ENCODE measurements at regions not wholly inside any gene's neighbourhood (a gene's known extent, or its start where the extent isn't known, plus 50 kb on each side); places are given as distances from the start of the nearest gene placed in this dataset.
"Not testable (repeated sequence)": the region's sequence is repeated elsewhere in the genome, so short reads cannot be mapped to it uniquely, and the experiment has no call there.

DNA sequence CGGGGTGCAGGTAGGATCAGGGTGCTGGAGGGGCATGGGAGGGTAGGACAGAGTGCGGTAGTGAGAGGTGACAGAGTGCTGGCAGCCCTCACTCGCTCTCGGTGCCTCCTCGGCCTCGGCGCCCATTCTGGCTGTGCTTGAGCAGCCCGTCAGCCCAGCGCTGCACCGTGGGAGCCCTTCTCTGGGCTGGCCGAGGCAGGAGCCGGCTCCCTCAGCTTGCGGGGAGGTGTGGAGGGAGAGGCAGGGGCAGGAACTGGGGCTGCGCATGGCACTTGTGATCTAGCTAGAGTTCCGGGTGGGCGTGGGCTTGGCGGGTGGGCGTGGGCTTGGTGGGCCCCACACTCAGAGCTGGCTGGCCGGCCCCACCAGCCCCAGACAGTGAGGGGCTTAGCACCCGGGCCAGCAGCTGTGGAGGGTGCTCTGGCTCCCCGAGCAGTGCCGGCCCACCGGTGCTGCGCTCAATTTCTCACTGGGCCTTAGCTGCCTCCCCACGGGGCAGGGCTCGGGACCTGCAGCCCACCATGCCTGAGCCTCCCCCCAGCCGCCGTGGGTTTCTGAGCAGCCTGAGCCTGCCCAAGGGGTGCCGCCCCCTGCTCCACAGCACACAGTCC, 112.8 kb upstream of the DUSP22 start:
- DNase-seq (ENCODE audit: low read depth in 2 of 3, low spot score in 2 of 3), result no peak

DNA sequence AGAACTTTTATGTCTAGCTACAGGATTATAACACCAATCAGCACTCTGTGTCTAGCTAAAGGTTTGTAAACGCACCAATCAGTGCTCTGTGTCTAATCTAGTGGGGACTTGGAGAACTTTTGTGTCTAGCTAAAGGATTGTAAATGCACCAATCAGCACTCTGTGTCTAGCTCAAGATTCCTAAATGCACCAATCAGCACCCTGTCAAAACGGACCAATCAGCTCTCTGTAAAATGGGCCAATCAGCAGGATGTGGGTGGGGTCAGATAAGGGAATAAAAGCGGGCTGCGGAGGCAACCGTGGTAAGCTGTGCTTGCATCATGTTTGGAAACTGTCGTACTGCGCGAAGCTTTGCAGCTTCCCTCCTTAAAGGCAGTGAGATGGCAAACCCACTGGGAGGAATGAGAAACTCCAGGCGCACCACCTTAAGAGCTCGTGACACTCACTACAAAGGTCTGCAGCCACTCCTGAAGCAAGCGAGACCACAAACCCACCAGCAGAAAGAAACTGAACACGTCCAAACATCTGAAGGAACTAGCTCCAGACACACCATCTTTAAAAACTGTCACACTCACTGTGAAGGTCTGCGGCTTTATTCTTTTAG, 112.1 kb upstream of the DUSP22 start:
- DNase-seq (ENCODE audit: low read depth in 2 of 3, low spot score in 2 of 3), result not testable (repeated sequence)

DNA sequence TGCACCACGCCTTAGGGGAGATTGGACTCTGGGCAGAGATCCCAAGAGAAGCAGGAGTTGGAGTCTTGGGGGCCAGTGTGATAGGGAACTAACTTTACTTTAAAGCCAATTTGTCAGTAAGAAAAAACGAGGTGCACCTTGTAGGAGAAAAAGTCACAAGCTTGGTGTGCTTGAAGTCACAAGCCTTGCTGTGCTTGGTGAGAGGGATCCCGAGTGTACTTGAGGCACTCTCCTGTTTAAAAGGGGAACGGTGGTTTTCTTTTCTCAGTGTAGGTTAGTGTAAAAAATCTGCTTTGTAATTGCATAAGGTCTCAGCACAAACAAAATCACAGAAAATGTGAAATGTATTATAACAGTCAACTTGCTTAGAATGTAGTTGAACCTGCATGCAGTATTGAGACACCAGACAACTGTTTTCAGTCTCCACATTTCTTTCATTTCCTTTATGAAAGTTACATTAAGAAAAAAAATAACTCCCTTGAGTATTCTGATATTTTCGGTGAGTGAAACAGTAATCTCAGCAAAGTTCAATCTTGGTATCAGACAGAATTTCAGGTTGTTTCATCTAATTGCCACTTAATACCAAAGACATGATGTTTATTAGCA, 111.1 kb upstream of the DUSP22 start:
- no peak for DNase-seq (ENCODE audit: low read depth in 2 of 3, low spot score in 2 of 3)

DNA sequence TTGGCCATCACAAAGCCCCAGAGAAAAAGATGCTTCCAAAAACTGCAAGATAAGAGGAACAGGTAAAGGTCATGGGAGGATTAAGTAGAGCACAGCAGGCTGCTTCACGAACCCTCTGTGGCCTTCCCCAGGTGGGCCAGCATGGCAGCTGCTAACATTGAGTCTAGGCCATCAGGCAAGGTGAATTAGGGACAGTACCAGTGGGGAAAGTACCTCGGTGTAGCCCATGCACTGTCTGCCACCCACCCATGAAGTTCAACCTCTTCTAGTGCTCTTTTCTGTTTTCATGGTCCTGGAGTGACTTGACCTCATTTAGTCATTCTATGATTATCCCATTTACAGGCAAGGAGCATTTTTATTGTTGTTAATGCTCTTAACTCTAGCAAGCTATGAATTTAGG, 108.6 kb upstream of the DUSP22 start:
- no peak for DNase-seq (ENCODE audit: low read depth in 2 of 3, low spot score in 2 of 3)

DNA sequence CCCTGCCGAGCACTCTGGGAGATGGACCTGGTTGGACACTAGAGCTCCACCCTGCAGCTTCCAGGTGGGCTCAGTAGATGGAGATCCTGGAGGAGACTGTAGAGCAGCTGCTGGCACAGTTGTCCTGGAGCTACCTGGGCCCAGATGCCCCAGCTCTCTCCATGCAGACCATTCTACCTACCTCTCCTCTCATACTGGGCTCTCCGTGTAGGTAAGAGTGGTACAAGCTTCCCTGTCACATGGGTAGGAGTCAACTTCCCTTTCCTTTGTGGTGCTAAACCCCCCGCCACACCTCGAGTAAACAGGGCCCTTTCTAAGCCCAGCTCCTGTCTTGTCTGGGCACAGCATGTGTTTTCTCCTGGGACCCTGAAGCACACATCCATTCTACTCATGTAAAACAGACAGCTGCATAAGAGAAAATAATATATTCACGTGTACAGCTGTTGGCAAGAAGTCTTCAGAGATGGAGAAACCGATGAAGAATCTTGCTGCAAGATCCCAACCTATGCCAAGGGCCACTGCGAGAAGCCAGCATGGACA, 108.1 kb upstream of the DUSP22 start:
- DNase-seq (ENCODE audit: low read depth in 2 of 3, low spot score in 2 of 3), result no peak

DNA sequence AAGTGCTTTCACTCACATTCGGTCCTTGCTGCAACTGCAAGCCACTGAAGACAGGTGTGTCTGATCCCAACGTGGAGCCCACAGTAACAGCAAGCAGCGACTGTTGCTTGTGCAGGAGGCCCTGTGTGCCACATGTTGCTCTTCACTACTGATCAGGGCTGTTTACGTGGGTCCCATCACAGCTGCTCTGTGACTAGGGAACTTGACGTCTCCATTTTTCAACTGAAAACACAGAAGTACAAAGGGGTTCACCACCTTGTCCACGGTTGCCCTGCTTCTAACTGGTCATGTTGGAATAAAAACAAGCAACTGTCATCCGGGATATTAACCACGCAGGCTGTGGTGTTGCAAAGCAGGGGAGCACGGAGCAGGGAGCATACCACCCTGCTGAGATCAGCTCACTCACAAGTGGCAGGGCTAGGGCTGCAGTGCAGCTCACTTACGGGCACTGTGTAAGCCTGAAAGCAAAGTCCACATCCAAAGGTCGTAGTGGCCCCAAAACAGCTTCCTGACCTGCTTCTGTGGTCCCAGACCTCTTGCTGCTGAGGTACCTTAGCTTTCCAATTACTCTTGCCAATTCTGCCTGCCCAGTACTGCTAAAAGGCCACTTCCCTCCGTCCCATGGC, 105.8 kb upstream of the DUSP22 start:
- DNase-seq (ENCODE audit: low read depth in 2 of 3, low spot score in 2 of 3), result no peak

DNA sequence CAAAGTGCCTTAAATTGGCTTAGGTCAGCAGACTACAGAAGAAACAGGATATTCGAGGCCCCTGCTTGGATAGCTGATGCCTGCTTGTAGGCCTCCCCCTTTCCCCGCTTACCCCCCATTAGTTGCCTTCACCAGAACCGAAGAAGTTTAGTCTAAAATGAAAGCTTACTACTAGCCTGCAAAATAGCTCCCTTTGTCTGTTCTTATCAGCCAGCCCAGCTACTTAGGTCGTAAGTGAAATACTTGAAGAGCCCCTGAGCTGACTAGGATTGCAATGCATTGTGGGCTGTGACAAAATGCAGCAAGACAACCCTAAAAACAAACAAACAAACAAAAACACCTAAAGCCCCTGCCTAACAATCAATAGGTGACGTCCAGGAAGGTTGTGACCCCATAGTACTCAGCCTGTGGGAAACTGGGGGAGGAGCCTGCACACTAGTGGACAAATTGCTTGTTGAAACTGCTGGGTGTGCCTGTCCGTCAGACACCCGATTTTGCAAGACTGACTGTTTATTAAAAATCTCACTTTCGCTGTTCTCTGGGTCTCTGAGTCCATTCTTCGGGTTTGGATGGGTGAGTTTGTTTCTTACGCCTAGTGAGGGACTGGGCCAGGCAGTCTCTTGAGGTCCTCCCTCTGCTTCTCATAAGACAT, 105.0 kb upstream of the DUSP22 start:
- DNase-seq (ENCODE audit: low read depth in 2 of 3, low spot score in 2 of 3), result no peak

DNA sequence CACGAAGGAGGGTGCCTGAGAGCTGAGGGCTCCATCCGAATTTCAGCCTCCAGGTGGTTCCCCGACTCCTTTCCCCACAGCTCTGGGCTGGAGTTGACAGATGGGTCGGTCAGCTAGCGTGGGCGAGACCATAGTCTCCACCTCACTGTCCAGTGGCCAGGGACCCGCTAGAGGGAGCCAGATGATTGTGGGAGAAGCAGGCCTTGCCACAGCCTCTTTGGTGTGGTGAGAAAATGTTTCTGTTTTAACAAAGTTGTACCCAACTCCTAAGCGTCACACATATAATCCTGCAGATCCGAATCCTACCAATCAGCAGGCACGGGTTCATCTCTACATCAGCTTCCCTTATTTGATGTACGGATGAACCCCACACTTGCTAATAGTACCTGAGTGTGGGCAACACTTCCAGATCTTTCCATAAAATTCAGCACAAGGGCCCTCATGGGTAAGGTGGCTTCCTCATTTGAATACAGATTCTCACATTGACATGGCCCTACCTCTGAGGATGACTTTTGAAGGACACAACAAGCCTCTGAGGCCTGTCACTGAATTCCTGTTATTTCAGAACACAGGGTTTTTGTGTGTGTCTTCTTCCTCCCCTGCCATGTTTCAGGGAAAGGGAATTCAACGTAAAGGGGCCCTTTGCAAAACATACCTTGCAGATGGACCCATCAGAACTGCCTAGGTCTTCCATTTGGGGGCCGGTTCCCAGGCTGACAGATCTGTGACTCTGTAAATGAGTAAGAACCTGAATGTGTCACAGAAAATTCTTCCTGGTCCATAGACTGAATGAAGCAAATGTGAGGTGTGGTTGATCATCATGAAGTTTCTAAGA, 103.2 kb upstream of the DUSP22 start:
- peak in 2 of 3 donors; percentile 74 to 88 for DNase-seq (ENCODE audit: low read depth in 2 of 3, low spot score in 2 of 3)

DNA sequence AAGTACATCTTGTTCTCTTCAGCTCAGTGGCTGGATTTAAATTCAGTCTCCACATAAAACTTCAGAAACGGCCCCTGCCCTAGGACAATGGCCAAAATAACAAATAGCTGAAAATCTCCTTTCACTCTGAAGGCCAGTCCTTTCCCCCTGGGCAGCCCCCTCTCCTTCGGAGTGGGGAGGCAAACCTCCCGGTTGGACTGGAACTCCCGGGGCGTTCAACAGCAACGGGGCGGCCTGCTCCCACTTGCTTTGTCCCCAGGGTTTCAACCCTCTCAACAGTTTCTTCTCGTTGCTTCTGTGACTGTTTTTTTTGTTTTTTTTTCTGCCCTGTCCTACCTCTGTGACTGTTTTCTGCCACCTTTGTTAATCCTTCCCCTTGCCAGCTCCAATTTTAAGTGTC, 102.6 kb upstream of the DUSP22 start:
- DNase-seq (ENCODE audit: low read depth in 2 of 3, low spot score in 2 of 3), result no peak

DNA sequence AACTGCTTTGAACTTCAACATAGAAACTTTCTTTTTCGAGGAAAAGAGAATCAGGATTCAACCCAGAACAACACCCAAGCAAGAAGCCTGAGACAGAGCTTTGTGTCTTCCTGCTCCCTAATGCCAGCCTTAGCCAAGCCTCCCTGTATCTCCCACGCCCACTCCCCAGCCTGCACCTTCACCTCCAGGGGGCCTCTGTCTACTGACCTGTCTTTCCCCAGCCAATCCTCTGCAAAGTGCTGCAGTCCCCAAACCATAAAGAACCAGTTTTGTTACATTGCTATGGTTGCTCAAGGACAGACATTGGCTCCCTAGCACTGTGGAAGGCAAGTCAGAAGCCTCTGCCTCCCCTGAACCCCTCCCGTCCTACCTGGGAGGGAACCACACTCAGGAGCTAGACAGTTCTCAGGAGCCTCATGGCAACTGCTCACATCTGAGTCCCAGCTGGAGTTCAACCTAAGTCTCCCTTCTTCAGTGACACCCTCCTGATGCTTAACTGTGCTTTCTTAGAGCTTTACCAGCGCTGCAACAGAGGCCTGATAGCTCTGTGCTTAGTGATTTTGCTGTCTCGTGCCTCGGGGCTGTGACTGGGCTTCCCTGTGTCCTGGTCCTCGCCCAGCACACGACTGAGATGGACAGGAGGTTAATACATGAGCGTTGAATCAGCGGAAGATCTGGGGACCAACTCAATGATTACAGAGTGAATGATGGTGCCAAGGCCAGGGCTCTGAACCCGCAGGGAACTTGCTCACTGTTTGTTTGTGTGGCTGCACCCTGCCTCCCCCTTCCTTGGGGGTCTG, 101.5 kb upstream of the DUSP22 start:
- no peak for DNase-seq (ENCODE audit: low read depth in 2 of 3, low spot score in 2 of 3)

DNA sequence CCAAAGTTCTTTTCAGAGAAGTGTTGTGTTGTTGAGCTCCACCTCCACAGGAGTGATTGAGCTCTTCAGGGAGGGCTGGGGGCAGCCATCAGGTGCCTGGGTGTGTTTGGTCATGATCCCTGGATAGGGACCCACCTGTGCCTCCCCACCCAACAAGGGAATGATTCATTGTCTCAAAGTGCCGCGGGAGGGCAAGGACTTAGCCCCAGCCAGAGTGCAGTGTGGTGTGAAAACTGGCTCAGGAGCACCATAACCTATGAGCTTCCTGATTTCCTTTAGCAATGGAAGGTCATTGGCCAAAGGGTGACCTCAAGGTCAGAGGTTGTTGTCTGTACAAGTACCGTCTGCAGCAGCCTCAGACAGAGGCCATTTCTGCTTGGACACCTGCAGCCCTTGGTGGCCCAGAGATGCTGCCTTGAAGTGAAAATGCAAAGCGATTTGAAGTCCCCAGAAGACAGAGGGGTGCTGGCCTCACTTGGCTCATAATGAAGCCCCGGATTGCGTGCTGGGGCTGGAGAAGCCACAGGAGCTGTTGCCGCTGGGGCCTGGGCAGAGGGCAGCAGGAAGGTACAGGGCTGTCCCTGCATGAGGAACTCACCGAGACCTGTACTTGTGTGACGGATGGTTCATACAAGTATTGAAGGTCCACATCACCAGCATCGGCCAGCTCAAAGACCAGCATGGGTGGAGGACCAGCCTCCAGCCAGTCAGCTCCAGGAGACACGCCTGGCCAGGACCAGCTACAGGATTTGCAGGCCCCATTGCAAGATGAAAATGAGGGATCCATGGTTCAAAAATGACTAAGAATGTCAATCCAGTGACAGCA, 100.6 kb upstream of the DUSP22 start:
- no peak for DNase-seq (ENCODE audit: low read depth in 2 of 3, low spot score in 2 of 3)

DNA sequence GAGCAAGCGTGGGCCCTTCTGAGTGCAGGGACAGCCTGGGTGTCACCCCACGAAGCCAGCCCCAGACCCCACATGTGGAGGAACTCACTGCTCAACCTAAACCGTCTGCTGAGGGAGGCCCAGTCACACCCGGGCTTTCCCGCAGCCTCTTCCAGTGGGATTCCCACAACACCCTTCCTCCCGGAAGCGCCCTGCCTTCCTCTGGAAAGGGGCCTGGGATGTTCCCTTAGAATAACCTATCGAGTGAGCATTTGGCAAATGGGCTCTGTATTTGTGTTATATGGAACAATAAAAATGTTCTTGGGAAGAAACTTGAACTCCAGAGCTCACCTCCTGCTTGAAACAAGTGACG, 100.0 kb upstream of the DUSP22 start:
- DNase-seq (ENCODE audit: low read depth in 2 of 3, low spot score in 2 of 3), result no peak

DNA sequence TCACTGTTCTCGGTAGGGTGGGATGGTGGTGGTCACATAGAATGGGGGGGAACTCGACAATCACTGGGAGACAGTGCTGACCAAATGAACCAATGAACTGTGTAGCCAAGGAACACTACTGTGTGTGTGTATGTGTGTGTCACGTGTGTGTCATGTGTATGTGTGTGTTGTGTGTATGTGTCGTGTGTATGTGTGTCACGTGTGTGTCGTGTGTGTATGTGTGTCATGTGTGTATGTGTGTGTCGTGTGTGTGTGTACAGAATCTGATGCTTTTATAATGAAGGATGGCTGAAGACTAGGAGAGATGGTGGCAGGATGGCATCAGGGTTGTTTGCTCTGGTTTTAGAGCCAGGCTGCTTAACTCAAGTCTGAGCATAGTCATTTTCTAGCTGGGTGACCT, 99.1 kb upstream of the DUSP22 start:
- no peak for DNase-seq (ENCODE audit: low read depth in 2 of 3, low spot score in 2 of 3)

DNA sequence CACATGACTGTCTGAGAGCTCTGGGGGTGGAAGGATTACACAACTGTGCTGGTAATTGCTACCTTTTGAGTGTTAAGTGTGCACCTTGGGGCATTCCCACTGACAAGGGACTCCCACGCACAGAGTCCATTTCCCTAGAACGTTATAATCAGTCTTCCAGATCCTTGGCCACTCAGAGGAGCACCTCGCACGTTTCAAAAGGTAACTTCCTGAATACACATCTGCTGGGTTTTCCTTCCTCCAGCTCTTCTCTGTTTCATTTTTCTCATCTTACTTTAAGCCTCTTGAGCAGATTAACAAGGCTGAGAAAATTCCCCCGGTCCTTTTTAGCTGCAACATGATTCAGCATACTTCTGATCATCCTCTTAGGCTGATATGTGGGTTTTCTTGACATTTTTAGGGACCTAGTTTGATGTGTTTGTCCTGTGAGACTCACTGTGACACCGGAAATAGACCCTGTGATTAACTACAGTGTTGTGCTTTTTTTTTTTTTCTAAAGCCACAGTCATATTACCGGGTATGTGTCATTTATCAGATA, 98.4 kb upstream of the DUSP22 start:
- peak in 2 of 3 donors; percentile 56 to 72 for DNase-seq (ENCODE audit: low read depth in 2 of 3, low spot score in 2 of 3)

DNA sequence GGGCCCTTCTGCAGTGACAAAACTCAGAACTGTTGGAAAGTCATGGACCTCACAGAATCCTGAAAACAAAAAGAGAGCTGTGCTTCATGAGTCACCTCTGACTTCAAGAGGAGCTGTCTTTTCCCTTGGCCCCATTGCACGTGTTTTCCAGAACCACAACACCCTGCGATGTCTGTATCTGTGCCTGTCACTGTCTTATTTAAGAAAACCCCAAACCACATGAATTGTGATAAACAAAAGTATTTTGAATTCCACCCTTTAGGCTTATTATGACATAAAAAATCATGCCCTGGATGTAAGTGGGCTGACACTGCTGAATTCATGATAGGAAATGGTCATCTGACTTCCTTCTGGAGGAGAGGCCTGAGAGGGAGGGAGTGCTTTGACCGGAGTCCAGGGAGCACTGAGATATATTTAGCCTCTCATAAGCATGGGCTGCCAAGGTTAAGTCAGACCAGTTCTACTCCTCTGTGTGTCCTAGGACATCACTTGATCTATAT, 96.4 kb upstream of the DUSP22 start:
- DNase-seq (ENCODE audit: low read depth in 2 of 3, low spot score in 2 of 3), result peak in 1 of 3 donors; percentile 26

DNA sequence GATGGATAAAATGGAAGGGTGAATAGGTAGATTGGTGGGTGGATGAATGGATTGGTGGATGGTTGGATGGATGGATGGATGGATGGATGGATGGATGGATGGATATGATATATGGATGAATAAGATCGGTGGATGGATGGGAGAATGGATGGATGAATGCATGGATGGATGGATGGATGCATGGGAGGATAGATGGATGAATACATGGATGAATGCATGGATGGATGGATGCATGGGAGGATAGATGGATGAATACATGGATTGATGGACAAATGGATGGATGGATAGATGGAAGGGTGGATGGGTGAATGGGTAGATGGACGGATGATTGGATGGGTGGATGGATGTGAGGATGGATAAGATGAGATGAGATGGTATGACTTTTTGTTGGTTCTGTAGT, 95.7 kb upstream of the DUSP22 start:
- DNase-seq (ENCODE audit: low read depth in 2 of 3, low spot score in 2 of 3), result no peak

DNA sequence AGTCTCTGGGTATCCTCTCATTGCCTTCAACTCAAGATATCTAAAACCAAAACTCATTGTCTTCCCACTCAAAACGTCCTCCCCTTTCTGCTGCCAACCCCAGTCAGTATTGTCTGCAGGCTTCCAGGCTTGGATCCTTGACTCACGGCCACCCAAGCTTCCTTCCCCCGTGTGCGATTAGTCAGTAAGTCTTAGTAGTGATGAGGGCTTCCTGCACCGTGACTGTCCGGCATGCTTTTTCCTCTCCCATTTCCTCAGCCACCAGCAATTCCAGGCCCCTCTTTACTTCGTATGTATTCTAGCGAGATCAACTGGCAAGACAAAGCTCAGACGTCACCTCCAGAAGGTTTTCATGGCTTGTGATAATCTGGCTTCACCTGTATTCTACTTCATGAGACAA, 88.6 kb upstream of the DUSP22 start:
- DNase-seq (ENCODE audit: low read depth in 2 of 3, low spot score in 2 of 3), result no peak

DNA sequence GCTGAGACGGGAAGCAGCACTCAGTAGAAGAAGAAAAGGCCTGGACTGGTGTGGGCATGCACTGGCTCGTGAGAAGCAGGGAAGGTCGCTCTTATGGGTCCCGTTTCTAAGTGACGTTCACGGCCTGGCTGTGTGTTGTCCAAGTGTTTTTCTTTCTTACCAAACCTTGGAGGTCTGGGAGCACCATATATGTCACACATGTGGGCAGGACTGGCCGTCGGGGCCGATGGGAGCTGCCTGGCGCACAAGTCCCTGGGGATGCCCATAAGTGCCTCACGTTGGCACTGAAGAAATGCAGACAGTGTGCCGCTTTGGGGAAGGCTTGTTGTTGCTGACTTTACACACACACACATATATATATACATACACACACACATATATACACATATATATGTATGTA, 86.0 kb upstream of the DUSP22 start:
- no peak for DNase-seq (ENCODE audit: low read depth in 2 of 3, low spot score in 2 of 3)

All from hematopoietic multipotent progenitor cell (in vitro differentiated cells).